H1 (cell line): ENCODE measurements at regions not wholly inside any gene's neighbourhood (a gene's known extent, or its start where the extent isn't known, plus 50 kb on each side); places are given as distances from the start of the nearest gene placed in this dataset.

ENCODE experiments used
- CBX5 ChIP-seq: fragments of 300-800, 300-1000 bp; sonication (generic); IDR thresholded peaks from 2 replicates; pipeline ENCODE4 v1.7.1; 2016; ENCODE audit warnings: antibody characterized with exemption, low read length, low read depth
- RBBP5 ChIP-seq: IDR thresholded peaks from 2 replicates; pipeline ENCODE4 v1.7.1; 2012; ENCODE audit warnings: low read depth, mild to moderate bottlenecking, inconsistent platforms, low read length, moderate library complexity, borderline replicate concordance
- RFX5 ChIP-seq: IDR thresholded peaks from 2 replicates; pipeline ENCODE4 v1.6.1; 2011; ENCODE audit warnings: low read depth, low read length, improper control_type of control experiment, borderline replicate concordance
- SP4 ChIP-seq: IDR thresholded peaks from 2 replicates; pipeline ENCODE4 v1.6.1; 2012; ENCODE audit warnings: low read length, inconsistent platforms

GRCh38 chr12:90275088-90275487, 566.5 kb upstream of the ATP2B1 start (continued):
- no peak for TF ChIP-seq RFX5
- TF ChIP-seq SP4: no peak
- TF ChIP-seq CBX5: no peak
- no peak for TF ChIP-seq RBBP5
- TF ChIP-seq, all 59 proteins: peak for 0
